Mammary epithelial cell (primary cell): ENCODE measurements at regions not wholly inside any gene's neighbourhood (a gene's known extent, or its start where the extent isn't known, plus 50 kb on each side); places are given as distances from the start of the nearest gene placed in this dataset.

Source experiments
- CTCF ChIP-seq, 2 donors: IDR thresholded peaks in 1 of 2; conservative IDR thresholded peaks in 1 of 2; 2 replicates each; pipeline ENCODE4 v1.5.1; 2011 to 2012; ENCODE audit warnings: inconsistent platforms in 2 of 2, low read length in 2 of 2, mild to moderate bottlenecking in 2 of 2, control low read depth in 1 of 2, low read depth in 1 of 2; ENCODE audit not compliant: insufficient read depth in 1 of 2; ENCODE audit errors: extremely low read depth in 1 of 2
- EZH2 ChIP-seq: IDR thresholded peaks from 2 replicates; pipeline ENCODE4 v1.6.1; 2012; ENCODE audit warnings: low read length, inconsistent platforms, borderline replicate concordance

DNA sequence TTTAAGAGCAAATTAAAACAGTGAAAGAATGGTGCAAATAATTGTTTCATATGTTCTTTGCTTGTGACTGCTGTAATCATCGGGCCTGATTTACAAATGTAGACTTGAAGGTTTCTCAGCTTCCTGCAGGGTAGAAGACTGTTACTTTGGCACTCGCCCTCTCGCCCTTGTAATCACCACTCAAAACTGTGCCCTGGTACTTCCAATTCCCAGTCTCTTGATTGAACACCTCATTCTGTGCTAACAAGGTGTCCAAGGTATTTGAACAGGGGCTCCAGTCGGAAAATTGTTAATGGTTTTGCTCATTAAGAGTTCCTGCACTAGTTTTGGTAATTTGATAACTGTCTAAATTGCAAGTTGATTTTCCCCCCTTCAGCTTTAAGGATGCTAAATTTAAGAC, 209.5 kb downstream of the ZIC1 start:
- TF ChIP-seq CTCF (conservative IDR thresholded peaks at IDR 0.05 in 1 of 2, IDR thresholded peaks at IDR 0.05 in 1 of 2; ENCODE audit: extremely low read depth in 1 of 2, insufficient read depth in 1 of 2, low read depth in 1 of 2, low read length in 2 of 2) (no peak), EZH2 (no peak)
